Globus pallidus (tissue), 1 donor: ENCODE measurements at regions not wholly inside any gene's neighbourhood (a gene's known extent, or its start where the extent isn't known, plus 50 kb on each side); places are given as distances from the start of the nearest gene placed in this dataset.

Experiments
- DNase-seq: peaks from one replicate; pipeline ENCODE4 v3.0.0-alpha.2; 2015; ENCODE audit warnings: low spot score

- no peak for DNase-seq
These were observed 1218.3 kb upstream of the CADM2 start for GRCh38 chr3:83740504-83740903.

DNA sequence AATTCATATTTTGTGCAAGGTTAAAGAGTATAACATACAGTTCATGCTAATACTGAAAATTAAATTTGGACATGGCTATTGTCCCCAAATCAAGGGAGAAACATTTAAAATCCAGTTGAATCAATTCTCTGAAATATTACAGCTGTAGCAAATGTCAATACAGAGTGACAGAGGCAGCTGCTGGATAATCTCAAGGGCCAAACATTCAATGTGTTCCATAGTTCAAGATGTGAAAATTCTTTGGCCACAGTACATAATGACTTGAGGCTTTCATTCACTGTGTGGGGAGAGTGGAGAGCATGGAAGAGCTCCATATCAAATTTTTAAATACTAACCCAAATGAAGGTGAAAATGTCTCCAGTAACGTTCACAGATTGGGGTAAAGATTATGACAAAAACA is 1192.8 kb upstream of the CADM2 start:
- DNase-seq = no peak

- DNase-seq = no peak
These were observed 1188.8 kb upstream of the CADM2 start for GRCh38 chr3:83769791-83770663.

DNA sequence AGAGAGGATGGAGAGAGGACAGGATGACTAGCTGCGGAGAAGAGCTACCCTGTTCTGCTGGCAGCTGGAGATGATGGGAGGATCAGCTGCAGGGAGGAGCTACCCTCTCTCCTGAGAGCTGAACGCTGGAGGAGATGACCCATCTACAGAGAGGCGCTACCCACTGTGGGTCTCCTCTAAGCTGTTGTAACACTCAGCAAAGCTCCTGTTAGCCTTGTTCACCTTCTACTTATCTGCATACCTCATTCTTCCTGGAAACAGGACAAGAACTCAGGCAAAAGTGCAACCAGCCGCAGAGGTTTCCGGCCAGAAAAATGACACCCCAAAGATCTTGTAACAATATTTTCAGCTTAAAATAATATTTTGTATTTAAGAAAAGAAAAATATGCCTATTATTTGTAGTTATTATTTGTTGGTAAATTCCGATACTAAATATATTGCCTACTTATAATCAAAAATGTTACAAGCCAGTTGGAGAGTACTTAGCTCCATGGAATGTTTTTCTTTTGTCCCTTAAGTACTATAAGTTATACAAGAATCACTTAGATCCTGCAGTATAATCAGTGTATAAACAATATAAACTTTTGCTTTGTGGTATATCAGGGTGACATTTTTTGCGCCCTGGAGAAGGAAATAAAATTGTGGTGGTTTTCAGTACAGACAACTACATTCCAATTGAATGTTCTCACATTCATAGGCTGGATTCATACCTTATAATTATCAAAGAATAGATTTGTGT is 1188.0 kb upstream of the CADM2 start:
- DNase-seq = no peak

GRCh38 chr3:83802801-83803200 is 1156.0 kb upstream of the CADM2 start:
- DNase-seq = no peak

DNA sequence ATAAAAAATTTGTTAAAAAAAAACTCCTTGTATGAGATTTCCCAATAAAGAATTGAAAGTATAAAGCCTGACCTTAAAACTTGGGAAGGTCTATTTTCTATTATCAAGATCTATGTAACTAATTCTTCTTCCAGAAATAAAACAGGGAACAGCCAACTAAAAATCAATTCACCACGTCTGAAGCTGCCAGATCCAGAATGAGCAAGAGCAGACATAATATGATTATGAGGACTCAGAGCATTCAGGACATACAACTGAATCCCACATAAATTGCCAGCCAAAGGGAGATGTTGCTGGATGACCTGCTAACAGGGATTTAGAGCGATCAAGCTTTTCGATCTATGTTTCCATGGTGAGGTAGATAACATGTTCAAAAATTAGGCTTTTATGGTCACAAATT is 1151.3 kb upstream of the CADM2 start:
- no peak for DNase-seq

GRCh38 chr3:83813176-83813575 is 1145.6 kb upstream of the CADM2 start:
- no peak for DNase-seq

DNA sequence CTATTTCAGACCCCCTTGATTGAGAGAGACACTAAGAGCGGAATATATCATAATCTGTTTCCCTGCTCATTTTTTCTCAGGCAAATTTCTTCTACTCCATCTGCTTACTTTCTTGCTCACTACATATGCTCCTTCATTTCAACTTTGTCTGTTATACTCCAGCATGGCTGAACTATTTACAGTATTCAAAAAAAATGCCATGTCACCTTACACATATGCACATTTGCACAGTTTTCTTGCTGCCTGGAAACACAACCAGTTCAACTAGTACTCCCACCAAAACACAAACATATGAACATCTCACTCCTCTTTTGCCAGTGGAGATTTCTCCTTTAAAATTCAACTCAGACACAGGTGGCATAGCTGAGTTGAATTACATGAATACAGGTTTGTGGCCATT is 1142.1 kb upstream of the CADM2 start:
- DNase-seq = no peak

- DNase-seq = no peak
These were observed 1137.3 kb upstream of the CADM2 start for GRCh38 chr3:83821506-83821905.

DNA sequence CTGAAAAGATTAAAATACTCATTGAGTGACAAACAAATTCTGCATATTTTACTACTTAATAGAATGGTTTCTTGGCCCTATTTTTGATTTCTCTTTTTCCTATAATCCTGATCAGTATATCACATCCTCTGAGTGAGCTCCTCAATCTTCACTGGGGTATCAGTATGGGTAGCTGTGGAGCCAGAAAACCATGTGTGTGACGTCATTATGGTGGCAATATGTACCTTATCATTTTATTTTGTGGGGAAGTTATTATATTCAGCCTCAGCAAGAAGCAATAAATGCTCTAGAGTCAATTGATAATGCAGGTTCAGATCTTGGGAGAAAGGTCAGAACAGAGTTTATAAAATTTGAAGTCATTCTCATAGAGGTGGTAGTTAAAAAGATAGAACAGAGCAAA is 1135.7 kb upstream of the CADM2 start:
- DNase-seq = no peak

DNA sequence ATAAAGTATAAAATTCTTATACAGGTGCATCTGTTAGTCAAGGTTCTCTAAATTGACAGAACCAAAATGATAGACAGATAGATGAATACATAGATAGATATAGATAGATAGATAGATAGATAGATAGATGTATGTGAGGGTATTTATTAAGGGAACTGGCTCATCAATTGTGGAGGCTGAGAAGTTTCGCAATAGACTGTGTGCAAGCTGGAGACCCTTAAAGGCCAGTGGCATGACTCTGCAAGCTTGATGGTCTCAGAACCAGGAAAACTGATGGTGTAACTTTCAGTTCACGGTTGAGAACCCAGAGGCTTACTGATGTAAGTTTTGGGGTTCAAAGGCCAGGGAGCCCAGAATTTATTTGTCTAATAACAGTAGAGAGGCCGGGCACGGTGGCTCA is 1123.7 kb upstream of the CADM2 start:
- no peak for DNase-seq

DNA sequence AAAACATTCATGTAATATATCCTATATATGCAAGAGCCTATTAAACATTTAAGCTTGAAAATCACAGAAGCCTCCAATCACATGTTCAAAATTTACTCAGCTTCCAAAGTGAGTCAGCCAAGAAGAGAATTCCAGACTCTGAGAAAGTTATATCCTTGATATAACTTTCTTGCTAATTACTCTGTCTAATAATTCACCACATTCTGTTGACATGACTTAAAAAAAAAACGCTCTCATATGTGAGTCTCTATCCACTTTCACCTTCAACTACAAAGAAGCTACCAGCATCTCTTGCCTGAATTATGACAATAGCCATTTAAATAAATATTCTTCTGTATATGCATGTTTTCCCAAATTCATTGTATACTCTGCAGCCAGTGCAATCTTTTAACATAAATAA is 1116.3 kb upstream of the CADM2 start:
- no peak for DNase-seq

DNA sequence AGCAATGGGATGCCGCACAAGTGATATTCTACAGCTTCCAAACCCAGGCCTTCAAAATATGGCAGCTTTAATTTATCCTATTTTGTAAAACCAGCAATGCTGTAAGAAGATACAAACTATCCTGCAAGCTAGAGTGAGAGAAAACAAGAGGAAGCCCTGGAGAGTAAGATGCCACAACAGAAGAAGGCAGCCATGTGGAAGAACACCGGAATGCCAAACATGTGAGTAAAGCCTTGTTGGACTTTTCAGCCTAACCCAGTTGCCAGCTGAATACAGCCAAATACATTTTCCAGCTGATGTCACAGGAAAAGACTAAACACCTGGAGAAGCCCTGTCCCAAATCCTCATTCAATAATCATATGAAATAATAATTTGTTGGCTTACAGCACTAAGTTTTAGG is 1115.1 kb upstream of the CADM2 start:
- no peak for DNase-seq

DNA sequence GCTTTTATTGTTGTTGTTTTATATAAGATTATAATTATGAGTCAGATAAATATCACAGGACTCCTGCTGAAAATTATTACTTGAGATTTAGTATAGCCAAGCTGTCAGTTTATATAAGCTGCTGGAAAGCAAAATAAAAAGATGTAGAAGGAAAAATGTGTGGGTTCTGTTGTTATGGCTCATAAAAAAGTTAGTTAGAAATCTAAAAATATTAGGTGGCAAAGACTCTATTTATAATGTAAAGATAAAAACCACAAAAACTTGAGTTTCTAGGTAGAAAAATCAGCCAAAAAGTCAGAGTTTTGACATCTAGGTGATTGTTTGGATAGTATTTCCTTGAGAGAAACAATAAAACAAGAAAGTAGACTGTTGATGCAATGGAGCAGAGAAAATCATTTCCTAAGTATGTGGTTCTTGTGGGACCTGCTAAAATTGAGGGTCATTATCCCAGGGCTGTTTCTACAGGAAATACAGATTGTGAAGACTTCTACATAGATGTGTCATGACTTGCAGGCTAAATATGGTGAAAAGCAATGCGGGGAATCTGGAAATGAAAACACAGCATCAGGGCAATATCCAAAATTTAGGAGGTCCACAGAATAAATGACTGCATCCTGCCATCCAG is 1109.6 kb upstream of the CADM2 start:
- no peak for DNase-seq

- DNase-seq = no peak
These were observed 1095.4 kb upstream of the CADM2 start for GRCh38 chr3:83863380-83863779.

- no peak for DNase-seq
These were observed 1089.8 kb upstream of the CADM2 start for GRCh38 chr3:83868909-83869567.

- DNase-seq = no peak
These were observed 1085.2 kb upstream of the CADM2 start for GRCh38 chr3:83873550-83873949.

DNA sequence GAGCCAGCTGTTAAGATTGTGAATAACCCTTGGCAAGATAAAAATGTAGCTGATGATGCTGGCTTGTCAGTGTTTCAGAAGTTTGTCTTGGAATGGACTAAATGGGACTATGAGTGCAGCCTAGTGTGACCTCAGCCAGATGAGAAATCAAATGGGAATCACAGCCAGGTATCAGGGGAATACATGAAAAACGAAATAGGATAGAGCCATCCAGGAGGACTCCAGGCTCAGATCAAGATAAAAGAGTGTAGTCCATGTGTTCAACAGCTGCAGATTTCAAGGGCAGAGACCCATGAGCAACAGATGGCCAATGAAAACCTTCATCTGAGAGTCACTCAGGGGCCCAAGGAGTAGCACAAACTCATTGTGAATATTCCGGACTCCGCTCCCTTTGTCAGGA is 1080.9 kb upstream of the CADM2 start:
- DNase-seq = no peak

GRCh38 chr3:83882701-83883100 is 1076.1 kb upstream of the CADM2 start:
- no peak for DNase-seq

DNA sequence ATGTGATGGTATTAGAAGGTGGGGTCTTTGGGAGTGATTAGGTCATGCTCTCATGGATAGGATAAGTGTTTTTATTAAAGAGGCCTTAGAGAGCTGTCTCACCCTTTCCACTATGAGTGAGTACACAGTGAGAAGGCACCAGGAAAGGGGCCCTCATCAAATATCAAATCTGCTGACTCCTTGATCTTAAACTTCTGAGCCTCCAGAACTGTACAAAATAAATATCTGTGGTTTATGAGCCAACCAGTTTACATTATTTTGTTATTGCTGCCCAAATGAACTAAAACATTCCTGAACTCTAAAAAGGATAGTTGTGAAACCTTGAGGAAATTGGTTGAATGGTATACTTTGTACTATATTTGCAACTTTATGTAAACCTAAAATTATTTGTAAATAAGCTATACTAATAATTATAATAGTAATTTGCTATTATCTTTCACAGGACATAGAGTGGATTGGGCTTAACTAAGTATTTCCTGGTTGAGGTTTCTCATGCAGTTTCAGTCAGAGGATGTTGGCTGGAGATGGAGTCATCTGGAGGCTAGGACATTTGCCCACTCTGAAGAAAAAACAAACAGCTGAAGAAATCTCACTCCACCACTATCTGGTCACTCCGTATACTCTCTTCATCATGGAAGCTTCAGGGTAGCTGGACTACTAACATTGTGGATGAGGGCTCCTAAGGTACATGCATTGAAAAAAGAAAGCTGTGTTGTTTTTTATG is 1068.6 kb upstream of the CADM2 start:
- DNase-seq = no peak

GRCh38 chr3:83890763-83891135 is 1068.0 kb upstream of the CADM2 start:
- DNase-seq = no peak

DNA sequence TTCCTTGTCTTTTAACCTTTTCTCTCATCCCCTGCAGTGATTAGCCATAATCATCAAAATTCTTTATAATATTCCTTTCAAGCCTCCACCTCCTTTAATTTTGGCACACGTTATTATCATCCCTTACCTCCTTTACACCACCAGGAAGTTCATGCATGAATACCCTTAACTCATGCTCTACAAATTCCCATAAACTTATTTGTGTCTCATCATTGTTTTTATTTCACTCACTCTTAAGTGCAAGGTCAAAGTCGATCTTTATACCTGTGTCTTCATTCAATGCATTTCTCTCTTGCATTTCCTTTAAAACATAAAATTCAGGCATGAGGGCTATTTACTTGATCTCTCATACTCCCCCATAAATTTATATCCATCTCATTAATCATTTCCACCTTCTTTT is 1064.6 kb upstream of the CADM2 start:
- DNase-seq = no peak
